G401.6 (cell line): ENCODE measurements at regions not wholly inside any gene's neighbourhood (a gene's known extent, or its start where the extent isn't known, plus 50 kb on each side); places are given as distances from the start of the nearest gene placed in this dataset.
"Not testable (repeated sequence)": the region's sequence is repeated elsewhere in the genome, so short reads cannot be mapped to it uniquely, and the experiment has no call there.

Experiments used
- FAIRE-seq: peaks from 2 replicates; lab custom pipeline; 2012; peaks lifted over from hg19 to GRCh38; lab: Jason Lieb, UNC

GRCh38 chr12:88750867-88751543 lies 170.7 kb upstream of the KITLG start:
- no peak for FAIRE-seq

GRCh38 chr12:88746386-88746785 lies 166.1 kb upstream of the KITLG start:
- no peak for FAIRE-seq

DNA sequence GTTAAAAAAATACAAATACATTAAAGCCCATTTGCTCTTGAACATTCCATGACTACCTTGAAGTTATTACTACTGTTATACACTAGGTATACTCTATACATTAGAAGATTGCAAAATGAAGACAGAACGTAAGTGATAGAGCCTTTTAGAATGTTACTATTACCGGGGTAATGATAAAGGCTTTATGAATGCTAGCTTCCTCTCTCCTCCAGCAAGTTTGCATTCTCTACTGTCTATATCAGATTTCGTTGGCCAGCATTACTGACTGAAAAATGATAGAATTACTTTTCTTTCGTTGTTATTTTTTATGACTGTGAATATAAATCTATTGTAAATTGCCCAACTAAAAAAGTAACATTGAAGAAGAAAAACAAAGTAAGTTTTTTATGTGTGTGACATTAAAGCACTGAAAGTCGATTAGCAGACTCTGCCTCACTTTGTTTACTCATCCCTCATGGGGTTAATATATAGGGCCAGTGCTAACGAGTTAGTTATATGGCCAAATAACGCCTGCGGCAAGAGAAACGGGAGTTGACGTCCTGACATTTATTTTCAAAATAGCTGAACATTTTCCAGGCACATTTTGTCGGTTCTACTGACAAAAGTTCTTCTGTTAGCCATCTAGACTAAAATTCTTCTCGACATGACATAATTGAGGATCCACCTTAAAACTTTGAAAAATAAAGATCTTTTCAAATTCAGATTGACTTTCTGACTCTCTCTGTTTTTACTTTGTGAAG lies 163.8 kb upstream of the KITLG start:
- no peak for FAIRE-seq

DNA sequence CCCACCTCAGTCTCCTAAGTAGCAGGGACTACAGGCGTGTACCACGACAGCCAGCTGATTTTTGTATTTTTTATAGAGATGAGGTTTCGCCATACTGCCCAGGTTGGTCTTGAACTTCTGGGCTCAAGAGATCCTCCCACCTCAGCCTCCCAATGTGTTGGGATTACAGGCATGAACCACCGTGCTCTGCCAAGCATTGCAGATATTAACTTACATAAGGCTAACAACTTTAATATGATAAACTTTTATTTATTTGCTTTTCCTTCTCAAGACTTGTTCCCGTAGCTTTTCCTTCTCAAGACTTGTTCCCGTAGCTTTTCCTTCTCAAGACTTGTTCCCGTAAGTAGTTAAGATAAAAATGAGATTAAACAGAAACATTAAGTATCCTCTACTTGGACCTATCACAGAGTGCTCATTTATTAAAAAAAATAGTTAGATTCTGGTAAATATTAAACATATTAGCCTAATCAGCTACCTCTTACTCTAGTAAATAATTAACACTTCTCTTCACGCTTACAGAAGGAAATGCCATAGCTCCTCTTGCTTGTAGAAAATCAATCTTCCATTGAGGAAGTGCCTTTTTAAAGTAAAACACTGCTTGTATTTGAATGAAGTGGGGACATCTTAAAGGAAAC lies 157.7 kb upstream of the KITLG start:
- no peak for FAIRE-seq

DNA sequence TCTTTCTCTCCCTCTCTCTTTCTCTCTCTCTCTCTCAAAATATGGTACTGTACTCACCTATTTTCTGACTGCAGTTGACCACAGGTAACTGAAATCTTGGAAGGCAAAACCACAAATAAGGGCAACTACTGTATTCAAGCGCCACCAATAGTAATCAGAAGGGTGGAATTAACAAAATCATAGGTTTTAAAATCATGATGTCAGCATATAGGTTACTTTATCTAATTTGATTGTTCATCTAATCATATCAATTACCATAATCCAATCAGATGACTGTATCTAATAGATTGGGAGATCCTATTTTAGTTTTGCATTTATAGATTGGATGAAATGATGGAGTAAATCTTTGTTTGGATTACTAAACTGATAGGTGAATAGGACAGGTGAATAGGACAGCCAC lies 155.8 kb upstream of the KITLG start:
- FAIRE-seq: no peak

GRCh38 chr12:88733008-88733407 lies 152.7 kb upstream of the KITLG start:
- FAIRE-seq: no peak

GRCh38 chr12:88729196-88729595 lies 148.9 kb upstream of the KITLG start:
- no peak for FAIRE-seq

GRCh38 chr12:88726806-88727720 lies 146.8 kb upstream of the KITLG start:
- no peak for FAIRE-seq

DNA sequence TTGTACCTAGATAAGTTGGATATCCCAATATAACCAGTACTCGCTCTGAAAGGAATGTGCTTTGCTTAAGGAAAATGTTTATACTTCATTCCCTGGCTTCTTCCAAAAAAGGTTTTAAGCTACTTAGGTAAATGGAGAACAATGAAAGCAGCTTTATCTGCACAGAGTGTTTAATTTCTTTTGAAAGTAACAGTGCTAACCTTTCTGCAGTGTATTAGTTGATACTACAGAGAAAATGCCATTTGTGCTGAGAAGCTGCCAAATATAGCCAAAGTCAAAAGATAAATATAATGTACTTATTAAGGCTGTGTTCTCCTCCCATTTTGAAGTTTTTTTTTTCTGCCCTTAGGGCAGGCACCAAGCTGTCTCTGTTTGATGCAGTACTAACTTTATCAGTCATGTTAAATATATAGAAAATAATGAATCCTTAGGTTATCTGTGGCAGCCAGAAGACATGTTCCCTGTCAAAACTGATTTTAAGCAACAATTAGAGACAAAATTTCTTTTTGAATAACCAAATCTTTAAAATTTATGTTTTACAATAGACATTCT lies 145.4 kb upstream of the KITLG start:
- no peak for FAIRE-seq

DNA sequence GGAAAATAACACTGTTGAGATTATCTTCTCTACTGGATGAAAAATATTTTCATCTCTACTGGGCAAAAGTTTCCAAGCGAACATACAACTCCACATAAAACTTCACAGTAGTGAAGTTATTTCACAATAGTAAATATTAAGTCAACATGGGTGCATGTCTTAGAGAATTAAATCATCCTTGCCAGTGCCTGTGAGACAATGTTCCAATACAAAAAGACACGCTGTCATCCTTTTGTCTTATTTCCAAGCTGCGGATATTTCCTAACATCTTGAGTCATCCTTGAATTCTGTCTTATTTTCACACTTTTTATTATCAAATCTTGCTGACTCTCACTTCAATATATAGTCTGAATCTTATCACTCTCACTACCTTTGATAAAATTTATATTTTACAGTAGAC lies 142.9 kb upstream of the KITLG start:
- FAIRE-seq: no peak

DNA sequence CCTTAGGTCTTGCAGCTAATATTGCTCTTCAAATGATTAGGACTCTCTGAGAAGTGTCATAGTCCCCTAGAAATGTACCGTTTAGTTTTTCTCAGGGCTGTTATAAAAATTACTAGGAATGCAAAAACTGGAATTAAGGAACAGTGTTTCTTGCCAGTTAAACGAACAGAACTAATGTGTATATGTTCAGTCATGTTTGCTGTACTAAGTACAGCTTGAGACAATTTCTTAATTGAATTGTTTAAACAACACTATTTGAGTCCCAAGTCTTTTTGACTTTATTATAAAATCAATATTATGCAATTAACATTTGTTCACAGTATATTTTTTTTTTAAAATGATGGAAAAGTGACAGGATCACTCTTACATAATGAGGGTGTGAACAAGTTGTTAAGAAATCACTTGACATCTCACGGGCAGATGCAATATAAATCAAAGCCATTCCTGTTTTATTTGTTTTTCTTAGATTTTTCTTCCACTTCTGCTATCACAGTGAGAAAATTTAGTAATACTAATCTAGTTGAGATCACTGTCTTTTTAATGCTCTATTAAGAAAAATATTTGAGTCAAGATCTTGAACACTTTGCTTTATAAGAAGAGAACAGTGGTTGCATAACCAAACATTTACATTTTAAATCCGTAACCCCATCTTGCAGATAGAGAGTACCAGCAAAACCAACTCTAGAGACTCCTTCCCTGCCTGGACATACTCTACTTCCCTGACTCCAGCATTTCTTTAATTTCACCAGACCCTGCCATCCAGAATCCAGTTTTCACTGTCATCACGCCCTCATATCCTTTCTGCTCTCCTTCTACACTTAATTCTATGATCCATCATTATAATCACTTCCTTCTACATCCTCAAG lies 140.7 kb upstream of the KITLG start:
- no peak for FAIRE-seq

DNA sequence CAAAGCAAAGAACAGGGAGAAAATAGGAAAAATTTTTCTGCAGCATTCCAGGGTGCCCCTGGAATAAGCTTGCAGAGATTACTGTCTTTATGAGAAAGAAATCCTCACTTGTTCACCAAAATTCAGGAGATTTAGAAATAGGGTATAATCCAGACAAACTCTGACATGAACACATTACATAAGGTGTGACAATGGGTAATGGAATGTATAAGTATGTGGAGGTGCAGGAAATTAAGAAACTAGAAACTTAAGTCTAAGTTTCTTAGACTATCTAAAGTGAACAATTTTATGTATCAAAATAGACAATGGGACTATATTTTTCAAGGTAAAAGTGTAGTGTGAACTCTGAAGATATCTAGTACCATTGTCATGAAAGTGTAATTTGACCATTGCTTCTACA lies 140.0 kb upstream of the KITLG start:
- no peak for FAIRE-seq

DNA sequence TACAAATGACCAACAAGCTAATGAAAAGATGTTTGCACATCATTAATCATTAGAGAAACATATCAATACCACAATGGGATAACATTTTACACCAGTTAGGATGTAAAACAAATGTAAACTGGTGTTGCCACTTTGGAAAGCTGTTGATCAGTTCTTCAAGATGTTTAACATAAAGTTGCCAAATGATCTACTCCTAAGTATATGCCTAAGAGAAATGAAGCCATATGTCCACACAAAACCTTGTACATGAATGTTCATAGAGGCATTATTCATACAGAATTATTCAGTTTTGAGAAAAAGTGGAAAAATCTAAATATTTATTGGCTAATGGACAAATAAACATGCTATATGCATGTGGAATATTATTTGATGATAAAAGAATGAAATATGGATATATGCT lies 136.9 kb upstream of the KITLG start:
- no peak for FAIRE-seq

DNA sequence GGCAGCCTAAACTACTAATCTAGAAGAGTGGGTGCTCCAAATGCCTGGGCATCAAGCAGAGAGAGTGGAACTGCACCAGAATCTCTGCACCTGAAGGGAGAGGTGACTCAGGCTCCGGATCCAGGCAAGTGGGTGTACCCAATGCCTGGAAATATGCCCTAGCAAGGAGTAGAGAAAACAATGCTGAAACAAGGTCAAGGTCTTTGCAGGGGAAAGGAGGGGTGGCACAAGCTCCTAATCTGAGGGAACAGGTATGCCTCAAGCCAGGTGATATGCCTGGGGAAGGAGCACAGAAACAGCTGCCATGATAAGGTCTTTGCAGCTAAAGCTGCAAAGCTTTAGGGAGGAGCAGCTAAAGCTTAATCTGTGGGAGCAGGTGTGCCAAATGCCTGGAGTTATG lies 136.0 kb upstream of the KITLG start:
- FAIRE-seq: no peak

GRCh38 chr12:88715673-88716072 lies 135.4 kb upstream of the KITLG start:
- no peak for FAIRE-seq

GRCh38 chr12:88714263-88714882 lies 134.1 kb upstream of the KITLG start:
- not testable (repeated sequence) for FAIRE-seq

DNA sequence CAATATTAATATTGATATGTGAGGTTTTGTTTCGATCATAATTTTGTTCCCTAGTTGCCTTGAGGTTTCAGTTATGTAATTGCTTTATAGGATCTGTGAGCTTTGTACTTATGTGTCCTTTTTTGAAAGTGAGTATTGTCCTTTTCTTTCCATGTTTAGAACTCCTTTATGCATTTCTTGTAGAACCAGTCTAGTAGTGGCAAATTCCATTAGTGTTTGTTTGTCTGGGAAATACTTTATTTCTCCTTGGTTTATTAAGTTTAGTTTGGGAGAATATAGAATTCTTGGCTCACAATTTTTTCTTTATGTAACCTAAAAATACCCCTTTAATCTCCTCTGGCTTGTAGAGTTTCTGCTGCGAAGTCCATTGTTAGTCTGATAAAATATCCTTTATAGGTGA lies 127.5 kb upstream of the KITLG start:
- FAIRE-seq: no peak

DNA sequence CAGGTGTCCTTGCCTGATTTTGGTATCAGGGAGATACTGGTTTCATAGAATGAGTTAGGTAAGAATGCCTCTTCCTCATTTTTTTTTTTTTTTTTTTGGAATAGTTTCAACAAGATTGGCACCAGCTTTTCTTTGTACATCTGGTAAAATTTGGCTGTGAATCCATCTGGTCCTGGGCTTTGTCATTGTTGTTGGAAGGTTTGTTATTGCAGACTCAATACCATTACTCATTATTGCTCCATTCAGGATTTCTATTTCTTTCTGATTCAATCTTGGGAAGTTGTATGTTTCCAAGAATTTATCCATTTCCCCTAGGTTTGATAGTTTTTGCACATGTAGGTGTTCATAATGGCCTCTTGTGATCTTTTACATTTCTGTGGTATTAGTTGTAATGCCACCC lies 126.0 kb upstream of the KITLG start:
- FAIRE-seq: no peak

DNA sequence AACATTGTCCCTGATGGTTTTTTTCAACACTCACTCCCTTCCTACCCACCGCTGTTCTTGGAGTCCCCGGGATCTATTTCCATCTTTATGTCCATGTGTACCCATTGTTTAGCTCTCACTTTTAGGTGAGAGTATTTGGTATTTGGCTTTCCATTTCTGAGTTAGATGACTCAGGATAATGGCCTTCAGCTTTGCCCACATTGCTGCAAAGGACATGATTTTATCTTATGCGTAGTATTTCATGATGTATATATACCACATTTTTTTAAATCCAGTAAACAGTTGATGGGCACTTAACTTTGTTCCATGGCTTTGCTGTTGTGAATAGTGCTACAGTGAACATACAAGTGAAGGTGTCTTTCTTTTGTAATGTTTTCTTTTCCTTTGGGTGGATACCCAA lies 123.5 kb upstream of the KITLG start:
- FAIRE-seq: no peak

- FAIRE-seq: no peak
Observed at GRCh38 chr12:88698471-88698870, 118.2 kb upstream of the KITLG start.
